ENCODE measurements at regions not wholly inside any gene's neighbourhood (a gene's known extent, or its start where the extent isn't known, plus 50 kb on each side); places are given as distances from the start of the nearest gene placed in this dataset.

DNA sequence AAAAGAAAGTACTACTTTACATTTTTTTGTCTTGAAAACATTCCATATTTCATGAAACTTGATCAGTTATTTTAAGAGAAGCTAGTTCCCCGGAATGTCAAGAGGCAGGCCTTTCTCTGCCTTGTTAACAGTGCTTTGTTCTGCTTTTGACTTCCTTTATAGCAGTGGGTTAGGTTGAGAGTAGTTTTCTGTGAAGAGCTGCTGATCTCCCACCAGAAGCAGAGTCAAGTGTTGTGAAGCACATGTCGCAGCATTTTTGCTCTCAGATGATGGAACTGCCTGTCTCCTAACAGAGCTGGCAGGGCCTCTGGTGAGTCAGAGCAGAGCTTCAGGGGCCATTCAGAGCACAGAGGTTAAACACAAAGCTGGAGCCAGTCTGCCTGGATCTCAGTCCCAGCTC is 871.8 kb downstream of the SLC4A3 start:
- TF ChIP-seq CBX2 (IDR thresholded peaks at IDR 0.05; ENCODE audit: low read depth, low read length) (no peak), CBX2 (CRISPR knock-in tag; IDR thresholded peaks at IDR 0.05; ENCODE audit: low read depth) (no peak), ZFP82 (CRISPR knock-in tag; IDR thresholded peaks at IDR 0.05; ENCODE audit: borderline replicate concordance) (no peak), DPF2 (CRISPR knock-in tag; IDR thresholded peaks at IDR 0.05; ENCODE audit: borderline replicate concordance, low read depth) (no peak), ZNF468 (CRISPR knock-in tag; IDR thresholded peaks at IDR 0.05) (no peak), RAD21 (CRISPR knock-in tag; IDR thresholded peaks at IDR 0.05) (no peak), POLR2G (IDR thresholded peaks at IDR 0.05; ENCODE audit: low read depth, low read length) (no peak), ELF1 (CRISPR knock-in tag; IDR thresholded peaks at IDR 0.05) (no peak)
